Pancreas (tissue), 10 donors: ENCODE measurements at regions not wholly inside any gene's neighbourhood (a gene's known extent, or its start where the extent isn't known, plus 50 kb on each side); places are given as distances from the start of the nearest gene placed in this dataset.

Experiments used
- ATAC-seq, 4 donors: fragments of 200-7000 bp; cut with Tn5 transposase; one replicate each; pipeline versions ENCODE4 v1.8.0 to v1.9.1; 2020; ENCODE audit warnings: mild to moderate bottlenecking in 4 of 4, moderate library complexity in 4 of 4
- DNase-seq, 6 donors: peaks; one replicate each; pipeline ENCODE4 v3.0.0-alpha.2; 2020
- FAIRE-seq: peaks from 2 replicates; lab custom pipeline; 2012; peaks lifted over from hg19 to GRCh38; lab: Jason Lieb, UNC
- H3K27ac ChIP-seq, 4 donors: fragments of 200-600 bp; sonication (generic); 1 replicate in 3 of 4; 2 replicates in 1 of 4; pipeline versions ENCODE4 v1.5.0 to v1.8.0; 2020
- H3K27me3 ChIP-seq, 4 donors: fragments of 200-600 bp; one replicate each; pipeline ENCODE4 v1.8.0; 2021
- H3K36me3 ChIP-seq, 3 donors: fragments of 200-600 bp; sonication (generic) in 1 of 3; one replicate each; pipeline versions ENCODE4 v1.5.0 to v1.8.0; 2020 to 2021
- H3K4me1 ChIP-seq, 3 donors: fragments of 200-600 bp; one replicate each; pipeline ENCODE4 v1.8.0; 2021
- H3K4me3 ChIP-seq, 4 donors: fragments of 200-600 bp; sonication (generic) in 2 of 4; one replicate each; pipeline versions ENCODE4 v1.5.0 to v1.8.0; 2020 to 2021
- H3K9me3 ChIP-seq, 4 donors: fragments of 200-600 bp; one replicate each; pipeline ENCODE4 v1.8.0; 2021
- WGBS, 2 donors: extraction: QIAGEN DNeasy Blood & Tissue Kit; methylation state at CpG; one replicate each; pipeline ENCODE4 v1.1.7; 2013; 5-methylcytosine and 5-hydroxymethylcytosine counted together
- intact Hi-C, 3 donors: fragments of 100-400 bp; cut with DNase I; formaldehyde crosslinking; loops; one replicate each; pipeline versions ENCODE4 v1.11.1 to v1.14.2; 2022
- TF ChIP-seq, protein P1 (sequence below), 4 donors: fragments of 200-600 bp; sonication (generic) in 3 of 4; IDR thresholded peaks; one replicate each; pipeline versions ENCODE4 v1.5.0 to v1.8.0; 2021; ENCODE audit warnings: antibody characterized with exemption in 4 of 4
- donor health status: healthy with polysubstance abuse.
- donor health status: DM: no; HTN: no; CAD: no; lungs with moderate emphysema.
- donor health status: DM: no; HTN: no; CAD: no.
- donor health status: control.
- donor health status: control.
- donor health status: Bipolar disorder and iron deficiency.
- donor health status: DM: yes; HTN: yes; CAD: no.
- donor health status: DM: no; HTN: no; CAD: no.
- donor health status: DM: no; HTN: no; CAD: no.
- donor health status: DM: yes; HTN: yes; CAD: no.

- Histone ChIP-seq H3K27me3 (no peaks in the 10 kb centered on the region), H3K9me3 (no peaks in the 10 kb centered on the region), H3K36me3 (no peaks in the 10 kb centered on the region), H3K4me1 (no peaks in the 10 kb centered on the region), H3K27ac (no peak overlapping the region), H3K4me3 (no peak overlapping the region)
- ATAC-seq (no peak), DNase-seq (no peak), FAIRE-seq (no peak)
- intact Hi-C loops, result no loop called here
- TF ChIP-seq, protein P1, sequence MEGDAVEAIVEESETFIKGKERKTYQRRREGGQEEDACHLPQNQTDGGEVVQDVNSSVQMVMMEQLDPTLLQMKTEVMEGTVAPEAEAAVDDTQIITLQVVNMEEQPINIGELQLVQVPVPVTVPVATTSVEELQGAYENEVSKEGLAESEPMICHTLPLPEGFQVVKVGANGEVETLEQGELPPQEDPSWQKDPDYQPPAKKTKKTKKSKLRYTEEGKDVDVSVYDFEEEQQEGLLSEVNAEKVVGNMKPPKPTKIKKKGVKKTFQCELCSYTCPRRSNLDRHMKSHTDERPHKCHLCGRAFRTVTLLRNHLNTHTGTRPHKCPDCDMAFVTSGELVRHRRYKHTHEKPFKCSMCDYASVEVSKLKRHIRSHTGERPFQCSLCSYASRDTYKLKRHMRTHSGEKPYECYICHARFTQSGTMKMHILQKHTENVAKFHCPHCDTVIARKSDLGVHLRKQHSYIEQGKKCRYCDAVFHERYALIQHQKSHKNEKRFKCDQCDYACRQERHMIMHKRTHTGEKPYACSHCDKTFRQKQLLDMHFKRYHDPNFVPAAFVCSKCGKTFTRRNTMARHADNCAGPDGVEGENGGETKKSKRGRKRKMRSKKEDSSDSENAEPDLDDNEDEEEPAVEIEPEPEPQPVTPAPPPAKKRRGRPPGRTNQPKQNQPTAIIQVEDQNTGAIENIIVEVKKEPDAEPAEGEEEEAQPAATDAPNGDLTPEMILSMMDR (IDR thresholded peaks at IDR 0.05), result no peak
- WGBS, 2 donors, result 24 to 42% methylated on average over 1 of the region's 1 CpG
Measured at GRCh38 chr3:182438398-182438797, 354.9 kb upstream of the ATP11B start.

- H3K36me3 ChIP-seq, result no peaks in the 10 kb centered on the region
- TF ChIP-seq, protein P1 (IDR thresholded peaks at IDR 0.05), result no peak
- no peak for DNase-seq
- intact Hi-C loops, result no loop called here
- H3K4me1 ChIP-seq, result no peaks in the 10 kb centered on the region
- H3K9me3 ChIP-seq, result no peaks in the 10 kb centered on the region
- no peak for FAIRE-seq
- H3K4me3 ChIP-seq, result no peak overlapping the region
- ATAC-seq, result no peak
- no peaks in the 10 kb centered on the region for H3K27me3 ChIP-seq
- no peak overlapping the region for H3K27ac ChIP-seq
Measured at GRCh38 chr3:182440101-182440500, 353.2 kb upstream of the ATP11B start.

DNA sequence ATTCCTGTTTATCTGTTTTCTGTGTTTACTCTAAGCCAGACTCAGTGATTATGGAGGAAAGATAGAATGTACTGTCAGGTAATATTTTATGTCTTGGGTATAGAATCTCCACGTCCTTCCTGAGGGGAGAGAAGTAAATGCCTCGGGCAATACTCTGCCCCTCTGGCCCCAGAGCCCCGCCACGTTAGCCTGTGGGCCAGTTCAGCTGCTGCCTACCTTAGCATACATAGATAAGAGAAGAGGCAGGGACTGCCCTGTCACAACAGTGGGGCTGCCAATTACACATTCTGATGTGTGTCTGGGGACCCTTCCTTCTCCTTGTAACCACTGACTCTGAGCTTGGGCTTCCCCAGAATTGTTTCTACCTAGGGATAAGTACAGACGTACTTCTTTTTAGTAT is 347.7 kb upstream of the ATP11B start:
- no peak for FAIRE-seq
- TF ChIP-seq, protein P1 (IDR thresholded peaks at IDR 0.05), result no peak
- DNase-seq, result no peak
- Histone ChIP-seq H3K4me3 (no peak overlapping the region), H3K9me3 (no peaks in the 10 kb centered on the region), H3K27me3 (no peaks in the 10 kb centered on the region), H3K4me1 (no peaks in the 10 kb centered on the region), H3K36me3 (no peaks in the 10 kb centered on the region), H3K27ac (no peak overlapping the region)
- no peak for ATAC-seq
- WGBS, 2 donors, result 39 to 47% methylated on average over 5 of the region's 5 CpGs
- intact Hi-C loops, result no loop called here

- FAIRE-seq, result no peak
- Histone ChIP-seq H3K36me3 (no peaks in the 10 kb centered on the region), H3K27ac (no peak overlapping the region), H3K4me1 (no peaks in the 10 kb centered on the region), H3K9me3 (no peaks in the 10 kb centered on the region), H3K4me3 (no peak overlapping the region), H3K27me3 (no peaks in the 10 kb centered on the region)
- intact Hi-C loops, result no loop called here
- WGBS, 2 donors, result 76 to 77% methylated on average over 6 of the region's 6 CpGs
- ATAC-seq, result no peak
- TF ChIP-seq, protein P1 (IDR thresholded peaks at IDR 0.05), result no peak
- no peak for DNase-seq
Measured at GRCh38 chr3:182450942-182451787, 342.1 kb upstream of the ATP11B start.

- intact Hi-C loops, result no loop called here
- Histone ChIP-seq H3K27ac (no peak overlapping the region), H3K4me3 (no peak overlapping the region), H3K9me3 (no peaks in the 10 kb centered on the region), H3K27me3 (no peaks in the 10 kb centered on the region), H3K36me3 (no peaks in the 10 kb centered on the region), H3K4me1 (no peaks in the 10 kb centered on the region)
- WGBS, 2 donors, result 81 to 89% methylated on average over 2 of the region's 2 CpGs
- ATAC-seq, result no peak
- no peak for DNase-seq
- TF ChIP-seq, protein P1 (IDR thresholded peaks at IDR 0.05), result no peak
- FAIRE-seq, result no peak
Measured at GRCh38 chr3:182451871-182452270, 341.4 kb upstream of the ATP11B start.
